ENCODE measurements at regions not wholly inside any gene's neighbourhood (a gene's known extent, or its start where the extent isn't known, plus 50 kb on each side); places are given as distances from the start of the nearest gene placed in this dataset.

GRCh38 chr7:85342781-85343180 lies 155.9 kb upstream of the SEMA3D start:
- TF ChIP-seq EZH2phosphoT487 (conservative IDR thresholded peaks at IDR 0.05; ENCODE audit: low read length), result no peak
- no peak for TF ChIP-seq CTCF (IDR thresholded peaks at IDR 0.05; ENCODE audit: insufficient read depth, low read length, poor library complexity, severe bottlenecking)

Measured in SU-DHL-6 (cell line).